A673 (cell line): ENCODE measurements at regions not wholly inside any gene's neighbourhood (a gene's known extent, or its start where the extent isn't known, plus 50 kb on each side); places are given as distances from the start of the nearest gene placed in this dataset.

ENCODE experiments used
- CTCF ChIP-seq: fragments of 300-800, 200-600 bp; sonication (generic); conservative IDR thresholded peaks from 2 replicates; pipeline ENCODE4 v1.5.1; 2017; ENCODE audit warnings: low read depth, mild to moderate bottlenecking, antibody characterized with exemption, low read length, moderate library complexity, mixed read lengths
- EZH2 ChIP-seq: fragments of 200-600 bp; sonication (generic); IDR thresholded peaks from 2 replicates; pipeline ENCODE4 v1.6.1; 2017; ENCODE audit warnings: borderline replicate concordance, low read depth, mild to moderate bottlenecking, mixed read lengths, antibody characterized with exemption, low read length; ENCODE audit not compliant: poor library complexity, severe bottlenecking

- TF ChIP-seq CTCF: no peak
- no peak for TF ChIP-seq EZH2
These were observed 318.2 kb upstream of the TMCO5A start for GRCh38 chr15:37616215-37616614.
